Fibroblast of lung (primary cell): ENCODE measurements at regions not wholly inside any gene's neighbourhood (a gene's known extent, or its start where the extent isn't known, plus 50 kb on each side); places are given as distances from the start of the nearest gene placed in this dataset.

Experiments used
- DNase-seq, 2 donors: peaks; one replicate each; pipeline versions ENCODE4 v3.0.0 to v3.0.0-alpha.2; 2010; ENCODE audit warnings: low read depth in 2 of 2
- H2AFZ ChIP-seq: 2 replicates; pipeline ENCODE4 v1.5.1; 2012; ENCODE audit warnings: low read length, control low read depth, inconsistent platforms
- H3K27ac ChIP-seq: 2 replicates; pipeline ENCODE4 v1.5.1; 2011; ENCODE audit warnings: low read length, control low read depth; ENCODE audit not compliant: insufficient read depth
- H3K27me3 ChIP-seq: 2 replicates; pipeline ENCODE4 v1.5.1; 2011; ENCODE audit warnings: mild to moderate bottlenecking, low read length; ENCODE audit not compliant: control insufficient read depth, insufficient read depth
- H3K36me3 ChIP-seq: 2 replicates; pipeline ENCODE4 v1.5.1; 2011; ENCODE audit warnings: low read length; ENCODE audit not compliant: control insufficient read depth, insufficient read depth
- H3K4me1 ChIP-seq: 2 replicates; pipeline ENCODE4 v1.5.1; 2011; ENCODE audit warnings: low read length; ENCODE audit not compliant: control insufficient read depth, insufficient read depth; ENCODE audit errors: extremely low read depth
- H3K4me2 ChIP-seq: 2 replicates; pipeline ENCODE4 v1.5.1; 2011; ENCODE audit warnings: low read length, control low read depth; ENCODE audit not compliant: insufficient read depth; ENCODE audit errors: extremely low read depth
- H3K4me3 ChIP-seq, 4 experiments: fragments of 200-600 bp in 1 of 4; sonication (generic) in 1 of 4; replicated peaks in 1 of 4; 2 replicates each; pipeline ENCODE4 v1.5.1; 2011 to 2016; ENCODE audit warnings: low read length in 4 of 4, low read depth in 3 of 4, mild to moderate bottlenecking in 3 of 4, control low read depth in 2 of 4, inconsistent platforms in 1 of 4, mixed read lengths in 1 of 4; ENCODE audit not compliant: insufficient read depth in 1 of 4; ENCODE audit errors: control extremely low read depth in 1 of 4
- H3K79me2 ChIP-seq: 2 replicates; pipeline ENCODE4 v1.5.1; 2012; ENCODE audit warnings: mild to moderate bottlenecking, low read length, inconsistent platforms; ENCODE audit not compliant: control insufficient read depth, insufficient read depth
- H3K9ac ChIP-seq: 2 replicates; pipeline ENCODE4 v1.5.1; 2011; ENCODE audit warnings: mild to moderate bottlenecking, low read length, control low read depth; ENCODE audit not compliant: insufficient read depth
- H3K9me3 ChIP-seq: 2 replicates; pipeline ENCODE4 v1.5.1; 2012; ENCODE audit warnings: low read depth, low read length; ENCODE audit not compliant: control insufficient read depth, insufficient read depth
- H4K20me1 ChIP-seq: 2 replicates; pipeline ENCODE4 v1.5.1; 2011; ENCODE audit warnings: low read length; ENCODE audit not compliant: control insufficient read depth, insufficient read depth; ENCODE audit errors: extremely low read depth
- CTCF ChIP-seq, 2 donors: IDR thresholded peaks in 1 of 2; conservative IDR thresholded peaks in 1 of 2; 1 replicate in 1 of 2; 2 replicates in 1 of 2; pipeline ENCODE4 v1.5.1; 2011 to 2012; ENCODE audit warnings: low read length in 2 of 2, control low read depth in 1 of 2, inconsistent platforms in 1 of 2, low read depth in 1 of 2, mild to moderate bottlenecking in 1 of 2
- EZH2 ChIP-seq: IDR thresholded peaks from 2 replicates; pipeline ENCODE4 v1.5.1; 2012; ENCODE audit warnings: low read length, control low read depth, mild to moderate bottlenecking; ENCODE audit errors: missing control alignments

GRCh38 chr13:79883216-79883615 lies 402.3 kb downstream of the NDFIP2 start:
- H3K9me3 ChIP-seq, result no peaks in the 10 kb centered on the region
- DNase-seq, result no peak
- no peak overlapping the region for H3K4me2 ChIP-seq
- no peaks in the 10 kb centered on the region for H3K27me3 ChIP-seq
- no peak overlapping the region for H3K9ac ChIP-seq
- no peaks in the 10 kb centered on the region for H3K4me1 ChIP-seq
- H4K20me1 ChIP-seq, result no peaks in the 10 kb centered on the region
- H3K36me3 ChIP-seq, result no peaks in the 10 kb centered on the region
- no peak overlapping the region for H2AFZ ChIP-seq
- no peak for TF ChIP-seq CTCF (conservative IDR thresholded peaks at IDR 0.05 in 1 of 2, IDR thresholded peaks at IDR 0.05 in 1 of 2; ENCODE audit: low read depth in 1 of 2, low read length in 2 of 2)
- no peak for TF ChIP-seq EZH2
- no peak overlapping the region for H3K4me3 ChIP-seq
- no peaks in the 10 kb centered on the region for H3K79me2 ChIP-seq
- no peak overlapping the region for H3K27ac ChIP-seq

GRCh38 chr13:79880818-79881217 lies 399.9 kb downstream of the NDFIP2 start:
- H3K36me3 ChIP-seq, result no peaks in the 10 kb centered on the region
- H3K4me2 ChIP-seq, result no peak overlapping the region
- H3K4me3 ChIP-seq, result no peak overlapping the region
- DNase-seq, result no peak
- TF ChIP-seq EZH2, result no peak
- TF ChIP-seq CTCF (conservative IDR thresholded peaks at IDR 0.05 in 1 of 2, IDR thresholded peaks at IDR 0.05 in 1 of 2; ENCODE audit: low read depth in 1 of 2, low read length in 2 of 2), result no peak
- H3K9me3 ChIP-seq, result no peaks in the 10 kb centered on the region
- H3K27ac ChIP-seq, result no peak overlapping the region
- H3K9ac ChIP-seq, result no peak overlapping the region
- H3K79me2 ChIP-seq, result no peaks in the 10 kb centered on the region
- H2AFZ ChIP-seq, result no peak overlapping the region
- H3K27me3 ChIP-seq, result no peaks in the 10 kb centered on the region
- H4K20me1 ChIP-seq, result no peaks in the 10 kb centered on the region
- no peaks in the 10 kb centered on the region for H3K4me1 ChIP-seq

- Histone ChIP-seq H3K4me2 (no peak overlapping the region), H3K9me3 (no peaks in the 10 kb centered on the region), H3K79me2 (no peaks in the 10 kb centered on the region), H2AFZ (no peak overlapping the region), H3K36me3 (no peaks in the 10 kb centered on the region), H4K20me1 (no peaks in the 10 kb centered on the region), H3K4me1 (no peaks in the 10 kb centered on the region), H3K4me3 (no peak overlapping the region), H3K9ac (no peak overlapping the region), H3K27me3 (no peaks in the 10 kb centered on the region), H3K27ac (no peak overlapping the region)
- DNase-seq, result peak in 1 of 2 donors; percentile 29
- TF ChIP-seq EZH2, result no peak
- TF ChIP-seq CTCF (conservative IDR thresholded peaks at IDR 0.05 in 1 of 2, IDR thresholded peaks at IDR 0.05 in 1 of 2; ENCODE audit: low read depth in 1 of 2, low read length in 2 of 2), result no peak
Observed at GRCh38 chr13:79874396-79875360, 393.7 kb downstream of the NDFIP2 start.
